HCT116 (cell line): ENCODE measurements at regions not wholly inside any gene's neighbourhood (a gene's known extent, or its start where the extent isn't known, plus 50 kb on each side); places are given as distances from the start of the nearest gene placed in this dataset.

Experiments
- ATAC-seq: fragments of 200-7000 bp; cut with Tn5 transposase; 2 replicates; pipeline ENCODE4 v1.9.1; 2020; ENCODE audit warnings: mild to moderate bottlenecking, moderate library complexity
- BruUV-seq: library from RNA; stranded (reverse); fragments of 400-500 nt; replicated peaks from 2 replicates; lab custom pipeline; 2021; lab: Mats Ljungman, UMichigan
- CTCF ChIA-PET: fragments of 300-600 bp; sonication (Branson Sonifier 250); formaldehyde crosslinking; loops from one replicate; lab custom pipeline; 2021; ENCODE audit warnings: antibody characterized with exemption; lab: Charles Lee
- POLR2A ChIA-PET: fragments of 300-600, 350-600 bp; sonication (Branson Sonifier 250); formaldehyde crosslinking; loops from one replicate; lab custom pipeline; 2021; ENCODE audit warnings: antibody characterized with exemption; lab: Charles Lee
- RAD21 ChIA-PET, 2 experiments: fragments of 300-600 bp; sonication (Branson Sonifier 250); formaldehyde crosslinking; loops; one replicate each; lab custom pipeline; 2023; ENCODE audit warnings: low total read pairs in 2 of 2; ENCODE audit not compliant: uncharacterized antibody in 2 of 2, unreplicated experiment in 2 of 2, low non-redundant PET in 1 of 2; lab: Charles Lee
- DNase-seq: peaks from one replicate; pipeline ENCODE4 v3.0.0-alpha.2; 2010; ENCODE audit warnings: low read depth, low spot score
- H2AFZ ChIP-seq: fragments of 200-600 bp; shearing (Covaris generic), sonication (generic); 2 replicates; pipeline ENCODE4 v1.6.1; 2017; ENCODE audit warnings: low read depth, mixed run types, mixed read lengths, antibody characterized with exemption, low read length; ENCODE audit not compliant: poor library complexity, severe bottlenecking
- H3K27ac ChIP-seq: 2 replicates; pipeline ENCODE4 v1.5.1; 2012; ENCODE audit warnings: low read depth, low read length
- H3K27me3 ChIP-seq: fragments of 200-600 bp; sonication (generic); 2 replicates; pipeline ENCODE4 v1.6.1; 2016; ENCODE audit warnings: mixed run types, low read length, mixed read lengths; ENCODE audit not compliant: insufficient read depth
- H3K36me3 ChIP-seq, 2 experiments: fragments of 200-500 bp in 1 of 2; fragments of 200-600 bp in 1 of 2; sonication (Bioruptor generic) in 1 of 2; sonication (generic) in 1 of 2; 2 replicates each; pipeline versions ENCODE4 v1.5.1 to v1.6.1; 2014 to 2016; ENCODE audit warnings: low read length in 2 of 2, inconsistent platforms in 1 of 2, mixed read lengths in 1 of 2, mixed run types in 1 of 2; ENCODE audit not compliant: insufficient read depth in 2 of 2, control insufficient read depth in 1 of 2
- H3K4me1 ChIP-seq, 2 experiments: fragments of 200-600 bp in 1 of 2; sonication (generic) in 1 of 2; 2 replicates each; pipeline versions ENCODE4 v1.5.1 to v1.6.1; 2012 to 2017; ENCODE audit warnings: low read length in 2 of 2, inconsistent platforms in 1 of 2, mild to moderate bottlenecking in 1 of 2, mixed read lengths in 1 of 2, mixed run types in 1 of 2, moderate library complexity in 1 of 2; ENCODE audit not compliant: insufficient read depth in 2 of 2, control insufficient read depth in 1 of 2
- H3K4me2 ChIP-seq: fragments of 200-600 bp; sonication (generic); 2 replicates; pipeline ENCODE4 v1.6.1; 2017; ENCODE audit warnings: mixed run types, low read length, mixed read lengths
- H3K4me3 ChIP-seq, 2 experiments: fragments of 200-600 bp in 1 of 2; sonication (generic) in 1 of 2; replicated peaks in 1 of 2; 2 replicates each; pipeline ENCODE4 v1.5.1; 2011 to 2016; ENCODE audit warnings: low read length in 2 of 2, control low read depth in 1 of 2, low read depth in 1 of 2, mild to moderate bottlenecking in 1 of 2, mixed read lengths in 1 of 2, mixed run types in 1 of 2
- H3K79me2 ChIP-seq: fragments of 200-600 bp; sonication (generic); 2 replicates; pipeline ENCODE4 v1.6.1; 2017; ENCODE audit warnings: mild to moderate bottlenecking, mixed run types, low read length, moderate library complexity, mixed read lengths; ENCODE audit not compliant: insufficient read depth
- H3K9ac ChIP-seq: fragments of 200-600 bp; sonication (generic); 2 replicates; pipeline ENCODE4 v1.6.1; 2016; ENCODE audit warnings: low read length, mixed read lengths
- H3K9me2 ChIP-seq: fragments of 200-600 bp; sonication (generic), shearing (Covaris generic); 2 replicates; pipeline ENCODE4 v1.6.1; 2017; ENCODE audit warnings: mixed run types, mild to moderate bottlenecking, moderate library complexity; ENCODE audit not compliant: insufficient read depth
- H3K9me3 ChIP-seq, 2 experiments: fragments of 200-500 bp in 1 of 2; fragments of 200-600 bp in 1 of 2; sonication (Bioruptor generic) in 1 of 2; sonication (generic) in 1 of 2; 2 replicates each; pipeline ENCODE4 v1.6.1; 2014 to 2017; ENCODE audit warnings: low read length in 2 of 2, mixed read lengths in 2 of 2, inconsistent platforms in 1 of 2, low read depth in 1 of 2, mild to moderate bottlenecking in 1 of 2, mixed run types in 1 of 2, moderate library complexity in 1 of 2; ENCODE audit not compliant: control insufficient read depth in 1 of 2, insufficient read depth in 1 of 2
- H4K20me1 ChIP-seq: fragments of 200-600 bp; sonication (generic), shearing (Covaris generic); 2 replicates; pipeline ENCODE4 v1.6.1; 2017; ENCODE audit warnings: mixed run types, mild to moderate bottlenecking, moderate library complexity; ENCODE audit not compliant: insufficient read depth
- CBX3 ChIP-seq: IDR thresholded peaks from 2 replicates; pipeline ENCODE4 v1.6.1; 2012; ENCODE audit warnings: low read depth
- ELF1 ChIP-seq: IDR thresholded peaks from 2 replicates; pipeline ENCODE4 v1.6.1; 2012; ENCODE audit warnings: low read depth, borderline replicate concordance
- EZH2 ChIP-seq: fragments of 200-600 bp; sonication (generic); IDR thresholded peaks from 2 replicates; pipeline ENCODE4 v1.6.1; 2017; ENCODE audit warnings: antibody characterized with exemption, mixed run types
- POLR2A ChIP-seq: IDR thresholded peaks from 2 replicates; pipeline ENCODE4 v1.7.0; 2011; ENCODE audit warnings: borderline replicate concordance; ENCODE audit not compliant: insufficient read depth, insufficient read length; ENCODE audit errors: extremely low read depth
- POLR2AphosphoS5 ChIP-seq: IDR thresholded peaks from 2 replicates; pipeline ENCODE4 v1.6.1; 2011; ENCODE audit warnings: mild to moderate bottlenecking, low read depth, low read length, moderate library complexity
- SP1 ChIP-seq: IDR thresholded peaks from 2 replicates; pipeline ENCODE4 v1.6.1; 2012; ENCODE audit warnings: low read depth
- intact Hi-C: fragments of 100-400 bp; cut with micrococcal nuclease; formaldehyde crosslinking; loops from 2 replicates; pipeline ENCODE4 v1.10.0; 2022
- TF ChIP-seq, protein P1 (sequence below): IDR thresholded peaks from 2 replicates; pipeline ENCODE4 v1.6.1; 2012; ENCODE audit warnings: low read depth
- TF ChIP-seq, protein P2 (sequence below), 3 experiments: fragments of 200-600 bp in 1 of 3; sonication (generic) in 1 of 3; IDR thresholded peaks in 2 of 3; conservative IDR thresholded peaks in 1 of 3; 2 replicates each; pipeline ENCODE4 v1.5.1; 2012 to 2017; ENCODE audit warnings: low read depth in 2 of 3, low read length in 2 of 3, antibody characterized with exemption in 1 of 3, borderline replicate concordance in 1 of 3, control low read depth in 1 of 3, mild to moderate bottlenecking in 1 of 3, mixed read lengths in 1 of 3, mixed run types in 1 of 3, moderate library complexity in 1 of 3; ENCODE audit not compliant: insufficient read depth in 1 of 3

DNA sequence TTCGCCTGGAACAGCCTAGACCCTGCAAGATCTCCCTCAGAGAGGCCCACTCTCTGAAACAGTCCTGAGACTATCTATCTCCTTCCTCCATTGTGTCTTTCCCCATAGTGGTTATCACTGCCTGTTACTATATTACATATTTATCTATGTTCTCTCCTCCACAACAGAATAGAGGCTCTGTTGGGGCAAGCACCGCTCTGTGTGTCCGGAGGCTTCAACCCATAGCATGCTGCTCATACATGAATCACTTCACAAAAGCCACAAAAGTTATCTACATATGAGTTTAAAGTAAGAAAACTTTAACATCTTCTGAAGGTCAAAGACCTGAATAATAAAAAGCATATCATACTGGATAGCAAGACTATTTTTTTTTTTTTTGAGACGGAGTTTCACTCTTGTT is 242.1 kb upstream of the HS6ST1 start:
- RAD21 ChIA-PET, result no interaction called here
- Histone ChIP-seq H3K79me2 (no peaks in the 10 kb centered on the region), H3K9me2 (no peaks in the 10 kb centered on the region), H3K4me2 (no peak overlapping the region), H3K27me3 (no peaks in the 10 kb centered on the region), H2AFZ (no peak overlapping the region), H3K9me3 (no peaks in the 10 kb centered on the region), H3K9ac (no peak overlapping the region), H3K4me1 (no peaks in the 10 kb centered on the region), H3K27ac (no peak overlapping the region), H4K20me1 (no peaks in the 10 kb centered on the region), H3K36me3 (no peaks in the 10 kb centered on the region), H3K4me3 (no peak overlapping the region)
- intact Hi-C loops, result no loop called here
- ATAC-seq, result no peak
- CTCF ChIA-PET, result no interaction called here
- no peak for DNase-seq
- BruUV-seq, result no TSS peak
- POLR2A ChIA-PET, result no interaction called here
- TF ChIP-seq POLR2A, result no peak
- TF ChIP-seq, protein P1, sequence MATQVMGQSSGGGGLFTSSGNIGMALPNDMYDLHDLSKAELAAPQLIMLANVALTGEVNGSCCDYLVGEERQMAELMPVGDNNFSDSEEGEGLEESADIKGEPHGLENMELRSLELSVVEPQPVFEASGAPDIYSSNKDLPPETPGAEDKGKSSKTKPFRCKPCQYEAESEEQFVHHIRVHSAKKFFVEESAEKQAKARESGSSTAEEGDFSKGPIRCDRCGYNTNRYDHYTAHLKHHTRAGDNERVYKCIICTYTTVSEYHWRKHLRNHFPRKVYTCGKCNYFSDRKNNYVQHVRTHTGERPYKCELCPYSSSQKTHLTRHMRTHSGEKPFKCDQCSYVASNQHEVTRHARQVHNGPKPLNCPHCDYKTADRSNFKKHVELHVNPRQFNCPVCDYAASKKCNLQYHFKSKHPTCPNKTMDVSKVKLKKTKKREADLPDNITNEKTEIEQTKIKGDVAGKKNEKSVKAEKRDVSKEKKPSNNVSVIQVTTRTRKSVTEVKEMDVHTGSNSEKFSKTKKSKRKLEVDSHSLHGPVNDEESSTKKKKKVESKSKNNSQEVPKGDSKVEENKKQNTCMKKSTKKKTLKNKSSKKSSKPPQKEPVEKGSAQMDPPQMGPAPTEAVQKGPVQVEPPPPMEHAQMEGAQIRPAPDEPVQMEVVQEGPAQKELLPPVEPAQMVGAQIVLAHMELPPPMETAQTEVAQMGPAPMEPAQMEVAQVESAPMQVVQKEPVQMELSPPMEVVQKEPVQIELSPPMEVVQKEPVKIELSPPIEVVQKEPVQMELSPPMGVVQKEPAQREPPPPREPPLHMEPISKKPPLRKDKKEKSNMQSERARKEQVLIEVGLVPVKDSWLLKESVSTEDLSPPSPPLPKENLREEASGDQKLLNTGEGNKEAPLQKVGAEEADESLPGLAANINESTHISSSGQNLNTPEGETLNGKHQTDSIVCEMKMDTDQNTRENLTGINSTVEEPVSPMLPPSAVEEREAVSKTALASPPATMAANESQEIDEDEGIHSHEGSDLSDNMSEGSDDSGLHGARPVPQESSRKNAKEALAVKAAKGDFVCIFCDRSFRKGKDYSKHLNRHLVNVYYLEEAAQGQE, result no peak
- TF ChIP-seq ELF1, result no peak
- TF ChIP-seq CBX3, result no peak
- TF ChIP-seq EZH2, result no peak
- no peak for TF ChIP-seq POLR2AphosphoS5
- TF ChIP-seq, protein P2, sequence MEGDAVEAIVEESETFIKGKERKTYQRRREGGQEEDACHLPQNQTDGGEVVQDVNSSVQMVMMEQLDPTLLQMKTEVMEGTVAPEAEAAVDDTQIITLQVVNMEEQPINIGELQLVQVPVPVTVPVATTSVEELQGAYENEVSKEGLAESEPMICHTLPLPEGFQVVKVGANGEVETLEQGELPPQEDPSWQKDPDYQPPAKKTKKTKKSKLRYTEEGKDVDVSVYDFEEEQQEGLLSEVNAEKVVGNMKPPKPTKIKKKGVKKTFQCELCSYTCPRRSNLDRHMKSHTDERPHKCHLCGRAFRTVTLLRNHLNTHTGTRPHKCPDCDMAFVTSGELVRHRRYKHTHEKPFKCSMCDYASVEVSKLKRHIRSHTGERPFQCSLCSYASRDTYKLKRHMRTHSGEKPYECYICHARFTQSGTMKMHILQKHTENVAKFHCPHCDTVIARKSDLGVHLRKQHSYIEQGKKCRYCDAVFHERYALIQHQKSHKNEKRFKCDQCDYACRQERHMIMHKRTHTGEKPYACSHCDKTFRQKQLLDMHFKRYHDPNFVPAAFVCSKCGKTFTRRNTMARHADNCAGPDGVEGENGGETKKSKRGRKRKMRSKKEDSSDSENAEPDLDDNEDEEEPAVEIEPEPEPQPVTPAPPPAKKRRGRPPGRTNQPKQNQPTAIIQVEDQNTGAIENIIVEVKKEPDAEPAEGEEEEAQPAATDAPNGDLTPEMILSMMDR (IDR thresholded peaks at IDR 0.05 in 2 of 3, conservative IDR thresholded peaks at IDR 0.05 in 1 of 3; ENCODE audit: borderline replicate concordance in 1 of 3, insufficient read depth in 1 of 3, low read depth in 2 of 3, low read length in 2 of 3), result no peak
- no peak for TF ChIP-seq SP1
